ENCODE measurements at regions not wholly inside any gene's neighbourhood (a gene's known extent, or its start where the extent isn't known, plus 50 kb on each side); places are given as distances from the start of the nearest gene placed in this dataset.

DNA sequence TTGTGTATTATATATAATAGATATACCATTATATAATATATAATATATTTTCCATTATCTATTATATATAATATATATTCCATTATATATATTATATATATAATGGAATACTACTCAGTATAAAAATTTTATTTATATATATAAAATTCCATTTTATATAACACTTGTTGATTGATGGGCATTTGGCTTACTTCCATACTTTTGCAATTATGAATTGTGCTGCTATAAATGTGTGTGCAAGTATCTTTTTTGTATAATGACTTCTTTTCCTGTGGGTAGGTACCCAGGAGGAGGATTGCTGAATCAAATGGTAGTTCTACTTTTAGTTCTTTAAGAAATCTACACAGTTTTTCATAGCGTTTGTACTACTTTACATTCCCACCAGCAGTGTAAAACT is 1211.1 kb downstream of the NCAM2 start:
- H3K27ac ChIP-seq (ENCODE audit: low read depth, low read length) = no peak overlapping the region
- no peak for DNase-seq
- H3K27me3 ChIP-seq (ENCODE audit: insufficient read depth, low read length) = no peaks in the 10 kb centered on the region
- no peak overlapping the region for H3K4me3 ChIP-seq (ENCODE audit: low read length in 2 of 2)
- H3K9me3 Mint-ChIP-seq = peaks cover 0 to 14% (median 6%) of the 10 kb centered on the region in 8 donors
- no peaks in the 10 kb centered on the region for H3K36me3 Mint-ChIP-seq
- H3K4me3 Mint-ChIP-seq = no peak overlapping the region
- ChIA-PET CTCF (ENCODE audit: partially characterized antibody) (no interaction called here), POLR2A (ENCODE audit: partially characterized antibody) (no interaction called here)
- no peaks in the 10 kb centered on the region for H3K36me3 ChIP-seq (ENCODE audit: insufficient read depth, low read length)
- no peaks in the 10 kb centered on the region for H3K4me1 ChIP-seq (ENCODE audit: insufficient read depth, low read length)
- H3K27ac Mint-ChIP-seq = no peak overlapping the region
- intact Hi-C loops (cut with micrococcal nuclease) = no loop called here
- H3K4me1 Mint-ChIP-seq = no peaks in the 10 kb centered on the region
- no peaks in the 10 kb centered on the region for H3K27me3 Mint-ChIP-seq
- H3K9me3 ChIP-seq (ENCODE audit: control insufficient read depth in 1 of 2, low read length in 2 of 2) = no peaks in the 10 kb centered on the region

DNA sequence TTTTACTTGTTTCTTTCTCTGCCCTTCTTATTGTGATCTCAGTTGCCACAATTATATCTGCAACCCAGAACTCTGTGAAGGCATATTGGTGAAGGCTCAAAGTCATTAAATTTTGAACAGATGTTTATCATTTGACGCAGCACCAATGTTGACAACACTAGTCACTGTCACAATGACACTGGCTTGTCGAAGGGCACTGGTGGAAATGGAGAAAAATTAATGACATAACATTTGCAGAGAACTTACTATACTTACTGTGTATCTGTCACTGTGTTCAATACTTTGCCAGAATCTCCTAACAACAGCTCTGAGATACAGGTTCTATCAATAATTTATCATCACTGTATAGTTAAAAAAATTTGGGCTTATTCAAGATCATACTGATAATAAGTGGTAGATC is 1213.7 kb downstream of the NCAM2 start:
- no peaks in the 10 kb centered on the region for H3K27me3 ChIP-seq (ENCODE audit: insufficient read depth, low read length)
- H3K36me3 ChIP-seq (ENCODE audit: insufficient read depth, low read length) = no peaks in the 10 kb centered on the region
- Mint-ChIP-seq H3K9me3 (peaks cover 0 to 14% (median 6%) of the 10 kb centered on the region in 8 donors), H3K4me1 (no peaks in the 10 kb centered on the region), H3K27me3 (no peaks in the 10 kb centered on the region), H3K4me3 (no peak overlapping the region), H3K27ac (no peak overlapping the region), H3K36me3 (no peaks in the 10 kb centered on the region)
- no peak for DNase-seq
- no peaks in the 10 kb centered on the region for H3K4me1 ChIP-seq (ENCODE audit: insufficient read depth, low read length)
- intact Hi-C loops (cut with micrococcal nuclease) = no loop called here
- H3K4me3 ChIP-seq (ENCODE audit: low read length in 2 of 2) = no peak overlapping the region
- ChIA-PET CTCF (ENCODE audit: partially characterized antibody) (no interaction called here), POLR2A (ENCODE audit: partially characterized antibody) (no interaction called here)
- H3K9me3 ChIP-seq (ENCODE audit: control insufficient read depth in 1 of 2, low read length in 2 of 2) = no peaks in the 10 kb centered on the region
- no peak overlapping the region for H3K27ac ChIP-seq (ENCODE audit: low read depth, low read length)

DNA sequence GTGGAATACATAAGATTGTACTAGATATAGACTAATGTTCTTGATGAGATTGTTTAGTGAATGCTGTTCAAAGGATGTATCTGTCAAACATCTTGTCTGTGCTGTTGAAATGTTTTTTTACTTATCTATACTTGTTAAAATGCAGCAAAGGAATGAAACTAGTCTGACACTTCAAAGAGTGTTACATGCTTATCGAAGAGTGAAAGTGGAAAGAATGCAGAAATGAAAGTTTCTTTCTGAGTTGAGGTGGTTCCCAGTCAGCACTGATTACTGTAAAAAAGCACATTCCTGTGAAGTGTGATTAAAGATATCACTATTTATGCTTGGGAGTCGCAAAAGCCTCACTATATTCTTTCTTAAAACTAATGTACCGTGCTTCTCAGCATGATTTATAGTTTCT is 1225.2 kb downstream of the NCAM2 start:
- no peaks in the 10 kb centered on the region for H3K4me1 Mint-ChIP-seq
- H3K9me3 ChIP-seq (ENCODE audit: control insufficient read depth in 1 of 2, low read length in 2 of 2) = peaks cover 0 to 2% of the 10 kb centered on the region in 2 donors
- ChIA-PET POLR2A (ENCODE audit: partially characterized antibody) (no interaction called here), CTCF (ENCODE audit: partially characterized antibody) (no interaction called here)
- H3K4me1 ChIP-seq (ENCODE audit: insufficient read depth, low read length) = no peaks in the 10 kb centered on the region
- no peak overlapping the region for H3K4me3 Mint-ChIP-seq
- no peaks in the 10 kb centered on the region for H3K27me3 ChIP-seq (ENCODE audit: insufficient read depth, low read length)
- H3K27me3 Mint-ChIP-seq = no peaks in the 10 kb centered on the region
- DNase-seq = no peak
- peaks cover 0 to 6% (median 0%) of the 10 kb centered on the region in 8 donors for H3K9me3 Mint-ChIP-seq
- intact Hi-C loops (cut with micrococcal nuclease) = no loop called here
- no peak overlapping the region for H3K27ac ChIP-seq (ENCODE audit: low read depth, low read length)
- H3K36me3 Mint-ChIP-seq = no peaks in the 10 kb centered on the region
- no peak overlapping the region for H3K4me3 ChIP-seq (ENCODE audit: low read length in 2 of 2)
- no peak overlapping the region for H3K27ac Mint-ChIP-seq
- no peaks in the 10 kb centered on the region for H3K36me3 ChIP-seq (ENCODE audit: insufficient read depth, low read length)

DNA sequence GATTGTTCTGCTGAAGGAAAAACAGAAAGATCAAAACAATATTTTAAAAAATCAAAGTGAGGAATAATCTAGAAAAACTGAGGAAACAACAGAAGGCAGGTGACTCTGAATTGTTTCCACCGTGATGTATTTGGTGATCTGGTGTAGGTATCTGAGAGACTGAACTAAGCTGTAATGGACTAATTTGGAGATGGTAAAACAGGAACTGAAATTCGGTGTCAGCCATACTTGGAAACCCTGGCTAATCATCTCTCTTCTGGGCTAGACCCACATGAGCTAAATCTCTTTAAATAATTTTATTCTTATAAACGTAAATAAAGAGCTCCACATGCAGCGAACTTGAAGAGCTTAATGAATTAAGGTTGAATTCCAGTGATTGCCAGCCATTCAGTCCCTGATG is 1226.1 kb downstream of the NCAM2 start:
- H3K27me3 Mint-ChIP-seq = no peaks in the 10 kb centered on the region
- H3K4me1 ChIP-seq (ENCODE audit: insufficient read depth, low read length) = no peaks in the 10 kb centered on the region
- no peak for DNase-seq
- CTCF ChIA-PET (ENCODE audit: partially characterized antibody) = no interaction called here
- H3K9me3 Mint-ChIP-seq = peaks cover 0 to 9% (median 0%) of the 10 kb centered on the region in 8 donors
- no peaks in the 10 kb centered on the region for H3K4me1 Mint-ChIP-seq
- no peaks in the 10 kb centered on the region for H3K27me3 ChIP-seq (ENCODE audit: insufficient read depth, low read length)
- intact Hi-C loops (cut with micrococcal nuclease) = no loop called here
- H3K9me3 ChIP-seq (ENCODE audit: control insufficient read depth in 1 of 2, low read length in 2 of 2) = peaks cover 0 to 2% of the 10 kb centered on the region in 2 donors
- no peaks in the 10 kb centered on the region for H3K36me3 Mint-ChIP-seq
- no peaks in the 10 kb centered on the region for H3K36me3 ChIP-seq (ENCODE audit: insufficient read depth, low read length)
- H3K27ac Mint-ChIP-seq = no peak overlapping the region
- no peak overlapping the region for H3K4me3 ChIP-seq (ENCODE audit: low read length in 2 of 2)
- no peak overlapping the region for H3K4me3 Mint-ChIP-seq
- H3K27ac ChIP-seq (ENCODE audit: low read depth, low read length) = no peak overlapping the region
- POLR2A ChIA-PET (ENCODE audit: partially characterized antibody) = no interaction called here

DNA sequence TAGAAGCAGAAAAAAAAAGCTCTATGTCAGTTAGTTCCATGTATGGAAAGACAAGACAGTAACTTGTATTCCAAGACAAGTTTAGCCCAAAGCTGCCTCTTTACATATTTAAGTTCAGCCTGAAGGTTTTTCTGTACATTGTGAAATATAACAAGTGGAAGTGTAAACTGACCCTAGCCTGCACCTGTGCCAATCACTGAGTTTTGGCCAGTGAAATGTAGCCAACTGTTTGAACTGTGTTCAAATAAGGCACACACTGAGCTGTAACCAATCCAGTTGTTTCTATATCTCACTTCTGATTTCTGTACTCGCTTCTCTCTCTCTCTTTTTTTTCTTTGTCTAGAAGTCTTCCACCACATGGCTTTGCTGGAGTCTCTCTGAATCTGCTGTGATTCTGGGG is 1227.1 kb downstream of the NCAM2 start:
- no peaks in the 10 kb centered on the region for H3K36me3 ChIP-seq (ENCODE audit: insufficient read depth, low read length)
- Mint-ChIP-seq H3K4me1 (no peaks in the 10 kb centered on the region), H3K36me3 (no peaks in the 10 kb centered on the region), H3K27ac (no peak overlapping the region), H3K4me3 (no peak overlapping the region), H3K27me3 (no peaks in the 10 kb centered on the region), H3K9me3 (peaks cover 0 to 9% (median 2%) of the 10 kb centered on the region in 8 donors)
- no peak for DNase-seq
- ChIA-PET POLR2A (ENCODE audit: partially characterized antibody) (no interaction called here), CTCF (ENCODE audit: partially characterized antibody) (no interaction called here)
- no peak overlapping the region for H3K27ac ChIP-seq (ENCODE audit: low read depth, low read length)
- peaks cover 0 to 2% of the 10 kb centered on the region in 2 donors for H3K9me3 ChIP-seq (ENCODE audit: control insufficient read depth in 1 of 2, low read length in 2 of 2)
- no peak overlapping the region for H3K4me3 ChIP-seq (ENCODE audit: low read length in 2 of 2)
- intact Hi-C loops (cut with micrococcal nuclease) = no loop called here
- H3K4me1 ChIP-seq (ENCODE audit: insufficient read depth, low read length) = no peaks in the 10 kb centered on the region
- H3K27me3 ChIP-seq (ENCODE audit: insufficient read depth, low read length) = no peaks in the 10 kb centered on the region

DNA sequence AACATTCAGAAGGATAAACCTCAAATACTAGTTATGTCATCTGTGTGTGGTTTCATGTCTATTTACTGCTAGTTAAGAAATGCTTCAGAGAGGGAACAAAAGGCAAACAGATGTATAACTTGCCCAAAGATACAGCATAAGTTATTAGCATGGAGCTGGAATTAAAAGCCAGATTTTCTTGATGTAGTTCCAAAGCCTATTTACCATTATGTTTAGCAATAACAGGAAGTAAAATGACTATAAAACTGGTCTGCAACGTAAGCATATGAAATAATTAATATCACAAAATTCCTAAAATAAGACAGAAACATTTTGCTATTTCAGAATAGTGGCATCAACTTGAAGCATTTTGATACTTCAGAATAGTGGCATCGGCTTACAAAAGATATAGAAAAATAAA is 1232.8 kb downstream of the NCAM2 start:
- Mint-ChIP-seq H3K4me3 (no peak overlapping the region), H3K36me3 (no peaks in the 10 kb centered on the region), H3K27me3 (no peaks in the 10 kb centered on the region), H3K27ac (no peak overlapping the region), H3K9me3 (peaks cover 0 to 10% (median 6%) of the 10 kb centered on the region in 8 donors), H3K4me1 (no peaks in the 10 kb centered on the region)
- H3K36me3 ChIP-seq (ENCODE audit: insufficient read depth, low read length) = no peaks in the 10 kb centered on the region
- H3K27ac ChIP-seq (ENCODE audit: low read depth, low read length) = no peak overlapping the region
- CTCF ChIA-PET (ENCODE audit: partially characterized antibody) = no interaction called here
- POLR2A ChIA-PET (ENCODE audit: partially characterized antibody) = no interaction called here
- DNase-seq = no peak
- H3K9me3 ChIP-seq (ENCODE audit: control insufficient read depth in 1 of 2, low read length in 2 of 2) = peaks cover 0 to 2% of the 10 kb centered on the region in 2 donors
- H3K4me3 ChIP-seq (ENCODE audit: low read length in 2 of 2) = no peak overlapping the region
- no peaks in the 10 kb centered on the region for H3K4me1 ChIP-seq (ENCODE audit: insufficient read depth, low read length)
- intact Hi-C loops (cut with micrococcal nuclease) = no loop called here
- H3K27me3 ChIP-seq (ENCODE audit: insufficient read depth, low read length) = no peaks in the 10 kb centered on the region

DNA sequence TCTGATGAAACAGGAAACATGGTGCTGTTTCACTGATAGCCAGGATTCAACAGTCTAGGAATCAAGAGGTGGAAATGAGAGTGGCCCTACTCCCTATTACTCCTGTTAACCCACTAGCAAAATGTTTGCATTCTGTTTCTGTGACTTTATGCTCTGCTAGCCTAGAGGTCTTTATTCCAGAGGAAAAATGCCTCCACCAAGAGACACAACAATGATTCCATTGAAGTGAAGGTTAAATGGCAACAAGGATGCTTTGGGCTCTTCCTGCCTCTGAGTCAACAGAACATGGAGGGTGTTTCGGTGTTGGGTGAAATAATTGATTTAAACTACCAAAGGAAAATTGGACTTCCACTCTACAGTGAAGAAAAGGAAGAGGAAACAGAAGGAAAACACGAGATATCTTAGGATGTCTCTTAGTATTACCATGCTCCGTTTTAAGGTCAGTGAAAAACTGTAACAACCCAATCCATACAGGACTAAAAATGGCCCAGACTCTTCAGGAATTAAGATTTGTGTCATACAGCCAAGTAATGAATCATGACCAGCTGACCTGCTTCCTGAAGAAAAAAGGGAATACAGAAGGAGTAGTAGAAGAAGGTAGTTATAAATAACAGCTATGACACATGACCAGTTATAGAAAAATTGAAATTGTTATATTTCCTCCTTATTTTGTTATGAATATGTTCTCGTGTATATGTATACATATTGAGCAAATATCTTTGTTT is 1237.8 kb downstream of the NCAM2 start:
- Mint-ChIP-seq H3K27me3 (no peaks in the 10 kb centered on the region), H3K9me3 (peaks cover 0 to 16% (median 8%) of the 10 kb centered on the region in 8 donors), H3K4me1 (no peaks in the 10 kb centered on the region), H3K27ac (no peak overlapping the region), H3K4me3 (no peak overlapping the region), H3K36me3 (no peaks in the 10 kb centered on the region)
- Histone ChIP-seq H3K4me3 (ENCODE audit: low read length in 2 of 2) (no peak overlapping the region), H3K36me3 (ENCODE audit: insufficient read depth, low read length) (no peaks in the 10 kb centered on the region), H3K27me3 (ENCODE audit: insufficient read depth, low read length) (no peaks in the 10 kb centered on the region), H3K27ac (ENCODE audit: low read depth, low read length) (no peak overlapping the region), H3K4me1 (ENCODE audit: insufficient read depth, low read length) (no peaks in the 10 kb centered on the region), H3K9me3 (ENCODE audit: control insufficient read depth in 1 of 2, low read length in 2 of 2) (peaks cover 0 to 8% of the 10 kb centered on the region in 2 donors)
- peak in 1 of 5 donors; percentile 2 for DNase-seq
- ChIA-PET POLR2A (ENCODE audit: partially characterized antibody) (no interaction called here), CTCF (ENCODE audit: partially characterized antibody) (no interaction called here)
- intact Hi-C loops (cut with micrococcal nuclease) = no loop called here

DNA sequence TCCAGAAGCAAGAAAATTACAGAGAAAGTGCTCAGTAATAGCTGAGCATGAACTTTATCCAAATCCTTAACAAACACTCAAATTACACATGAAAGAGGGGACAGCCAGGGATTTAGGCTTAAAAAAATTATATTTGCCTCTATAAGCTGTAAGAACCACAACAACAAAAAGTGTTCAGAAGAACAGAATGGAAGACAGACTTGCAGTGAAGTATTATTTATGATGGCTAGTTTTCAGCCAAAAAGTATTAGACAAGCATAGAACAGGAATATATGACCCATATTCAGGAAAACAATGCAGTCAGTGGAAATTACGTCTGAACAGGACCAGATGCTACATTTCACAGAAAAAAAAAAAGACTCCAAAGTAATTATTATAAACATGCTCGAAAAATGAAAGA is 1246.3 kb downstream of the NCAM2 start:
- H3K36me3 Mint-ChIP-seq = no peaks in the 10 kb centered on the region
- H3K27ac ChIP-seq (ENCODE audit: low read depth, low read length) = no peak overlapping the region
- CTCF ChIA-PET (ENCODE audit: partially characterized antibody) = no interaction called here
- no peaks in the 10 kb centered on the region for H3K9me3 ChIP-seq (ENCODE audit: control insufficient read depth in 1 of 2, low read length in 2 of 2)
- H3K27me3 Mint-ChIP-seq = no peaks in the 10 kb centered on the region
- H3K4me1 Mint-ChIP-seq = no peaks in the 10 kb centered on the region
- intact Hi-C loops (cut with micrococcal nuclease) = no loop called here
- H3K4me3 Mint-ChIP-seq = no peak overlapping the region
- H3K4me1 ChIP-seq (ENCODE audit: insufficient read depth, low read length) = no peaks in the 10 kb centered on the region
- no peak for DNase-seq
- no peaks in the 10 kb centered on the region for H3K27me3 ChIP-seq (ENCODE audit: insufficient read depth, low read length)
- POLR2A ChIA-PET (ENCODE audit: partially characterized antibody) = no interaction called here
- no peak overlapping the region for H3K4me3 ChIP-seq (ENCODE audit: low read length in 2 of 2)
- H3K27ac Mint-ChIP-seq = no peak overlapping the region
- H3K9me3 Mint-ChIP-seq = peaks cover 0 to 8% (median 6%) of the 10 kb centered on the region in 8 donors
- H3K36me3 ChIP-seq (ENCODE audit: insufficient read depth, low read length) = no peaks in the 10 kb centered on the region

Data from CD4-positive, alpha-beta memory T cell (primary cell).